ENCODE measurements at regions not wholly inside any gene's neighbourhood (a gene's known extent, or its start where the extent isn't known, plus 50 kb on each side); places are given as distances from the start of the nearest gene placed in this dataset.

- H3K4me3 ChIP-seq (ENCODE audit: low read length) = no peak overlapping the region
- TF ChIP-seq CTCF (conservative IDR thresholded peaks at IDR 0.05; ENCODE audit: low read depth, low read length) = no peak
- DNase-seq (ENCODE audit: low read depth) = no peak
These were observed 77.4 kb downstream of the PSMG1 start for GRCh38 chr21:39105836-39106235.

- TF ChIP-seq CTCF (conservative IDR thresholded peaks at IDR 0.05; ENCODE audit: low read depth, low read length) = no peak
- DNase-seq (ENCODE audit: low read depth) = no peak
- no peak overlapping the region for H3K4me3 ChIP-seq (ENCODE audit: low read length)
These were observed 77.9 kb downstream of the PSMG1 start for GRCh38 chr21:39105341-39105765.

- no peak overlapping the region for H3K4me3 ChIP-seq (ENCODE audit: low read length)
- no peak for TF ChIP-seq CTCF (conservative IDR thresholded peaks at IDR 0.05; ENCODE audit: low read depth, low read length)
- DNase-seq (ENCODE audit: low read depth) = no peak
These were observed 78.3 kb downstream of the PSMG1 start for GRCh38 chr21:39104911-39105310.

GRCh38 chr21:39103689-39104088 lies 79.6 kb downstream of the PSMG1 start:
- H3K4me3 ChIP-seq (ENCODE audit: low read length) = no peak overlapping the region
- TF ChIP-seq CTCF (conservative IDR thresholded peaks at IDR 0.05; ENCODE audit: low read depth, low read length) = no peak
- DNase-seq (ENCODE audit: low read depth) = no peak

- TF ChIP-seq CTCF (conservative IDR thresholded peaks at IDR 0.05; ENCODE audit: low read depth, low read length) = no peak
- H3K4me3 ChIP-seq (ENCODE audit: low read length) = no peak overlapping the region
- DNase-seq (ENCODE audit: low read depth) = no peak
These were observed 83.4 kb downstream of the PSMG1 start for GRCh38 chr21:39099859-39100258.

GRCh38 chr21:39098696-39099200 lies 84.5 kb downstream of the PSMG1 start:
- TF ChIP-seq CTCF (conservative IDR thresholded peaks at IDR 0.05; ENCODE audit: low read depth, low read length) = no peak
- DNase-seq (ENCODE audit: low read depth) = no peak
- no peak overlapping the region for H3K4me3 ChIP-seq (ENCODE audit: low read length)

- no peak for DNase-seq (ENCODE audit: low read depth)
- no peak overlapping the region for H3K4me3 ChIP-seq (ENCODE audit: low read length)
- TF ChIP-seq CTCF (conservative IDR thresholded peaks at IDR 0.05; ENCODE audit: low read depth, low read length) = no peak
These were observed 85.3 kb downstream of the PSMG1 start for GRCh38 chr21:39097981-39098380.

Measured in retinal pigment epithelial cell (primary cell).